ENCODE measurements at regions not wholly inside any gene's neighbourhood (a gene's known extent, or its start where the extent isn't known, plus 50 kb on each side); places are given as distances from the start of the nearest gene placed in this dataset.

GRCh38 chr4:171622729-171623128 is 190.5 kb upstream of the GALNTL6 start:
- no peak for TF ChIP-seq CTCF (conservative IDR thresholded peaks at IDR 0.05 in 1 of 2, IDR thresholded peaks at IDR 0.05 in 1 of 2; ENCODE audit: extremely low read depth in 1 of 2, insufficient read depth in 1 of 2, low read depth in 1 of 2, low read length in 2 of 2)
- no peak for TF ChIP-seq EZH2 (IDR thresholded peaks at IDR 0.05; ENCODE audit: borderline replicate concordance, low read length)

Measured in mammary epithelial cell (primary cell).